ENCODE measurements at regions not wholly inside any gene's neighbourhood (a gene's known extent, or its start where the extent isn't known, plus 50 kb on each side); places are given as distances from the start of the nearest gene placed in this dataset.

GRCh38 chr4:126959056-126959745 is 673.6 kb upstream of the INTU start (continued):
- no peak for TF ChIP-seq ZNF70 (CRISPR knock-in tag; IDR thresholded peaks at IDR 0.05)

GRCh38 chr4:126960760-126961159 is 672.0 kb upstream of the INTU start:
- TF ChIP-seq CSDC2 (CRISPR knock-in tag; IDR thresholded peaks at IDR 0.05), result no peak
- no peak for TF ChIP-seq TOX (CRISPR knock-in tag; IDR thresholded peaks at IDR 0.05; ENCODE audit: borderline replicate concordance)
- no peak for TF ChIP-seq ZFP3 (CRISPR knock-in tag; IDR thresholded peaks at IDR 0.05)
- TF ChIP-seq GLIS3 (CRISPR knock-in tag; IDR thresholded peaks at IDR 0.05), result no peak
- TF ChIP-seq ZFP30 (CRISPR knock-in tag; IDR thresholded peaks at IDR 0.05), result no peak
- no peak for TF ChIP-seq ISL1 (CRISPR knock-in tag; IDR thresholded peaks at IDR 0.05)
- TF ChIP-seq ARNTL (CRISPR knock-in tag; IDR thresholded peaks at IDR 0.05; ENCODE audit: borderline replicate concordance, low read depth), result no peak
- no peak for ATAC-seq

GRCh38 chr4:126961661-126962060 is 671.1 kb upstream of the INTU start:
- ATAC-seq, result no peak
- TF ChIP-seq ZFP3 (CRISPR knock-in tag; IDR thresholded peaks at IDR 0.05), result no peak
- TF ChIP-seq PATZ1 (CRISPR knock-in tag; IDR thresholded peaks at IDR 0.05; ENCODE audit: borderline replicate concordance), result no peak
- TF ChIP-seq, protein P1, sequence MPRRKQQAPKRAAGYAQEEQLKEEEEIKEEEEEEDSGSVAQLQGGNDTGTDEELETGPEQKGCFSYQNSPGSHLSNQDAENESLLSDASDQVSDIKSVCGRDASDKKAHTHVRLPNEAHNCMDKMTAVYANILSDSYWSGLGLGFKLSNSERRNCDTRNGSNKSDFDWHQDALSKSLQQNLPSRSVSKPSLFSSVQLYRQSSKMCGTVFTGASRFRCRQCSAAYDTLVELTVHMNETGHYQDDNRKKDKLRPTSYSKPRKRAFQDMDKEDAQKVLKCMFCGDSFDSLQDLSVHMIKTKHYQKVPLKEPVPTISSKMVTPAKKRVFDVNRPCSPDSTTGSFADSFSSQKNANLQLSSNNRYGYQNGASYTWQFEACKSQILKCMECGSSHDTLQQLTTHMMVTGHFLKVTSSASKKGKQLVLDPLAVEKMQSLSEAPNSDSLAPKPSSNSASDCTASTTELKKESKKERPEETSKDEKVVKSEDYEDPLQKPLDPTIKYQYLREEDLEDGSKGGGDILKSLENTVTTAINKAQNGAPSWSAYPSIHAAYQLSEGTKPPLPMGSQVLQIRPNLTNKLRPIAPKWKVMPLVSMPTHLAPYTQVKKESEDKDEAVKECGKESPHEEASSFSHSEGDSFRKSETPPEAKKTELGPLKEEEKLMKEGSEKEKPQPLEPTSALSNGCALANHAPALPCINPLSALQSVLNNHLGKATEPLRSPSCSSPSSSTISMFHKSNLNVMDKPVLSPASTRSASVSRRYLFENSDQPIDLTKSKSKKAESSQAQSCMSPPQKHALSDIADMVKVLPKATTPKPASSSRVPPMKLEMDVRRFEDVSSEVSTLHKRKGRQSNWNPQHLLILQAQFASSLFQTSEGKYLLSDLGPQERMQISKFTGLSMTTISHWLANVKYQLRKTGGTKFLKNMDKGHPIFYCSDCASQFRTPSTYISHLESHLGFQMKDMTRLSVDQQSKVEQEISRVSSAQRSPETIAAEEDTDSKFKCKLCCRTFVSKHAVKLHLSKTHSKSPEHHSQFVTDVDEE (CRISPR knock-in tag; IDR thresholded peaks at IDR 0.05), result no peak
- no peak for TF ChIP-seq PPARA (CRISPR knock-in tag; IDR thresholded peaks at IDR 0.05; ENCODE audit: borderline replicate concordance)
- no peak for TF ChIP-seq CSDC2 (CRISPR knock-in tag; IDR thresholded peaks at IDR 0.05)
- TF ChIP-seq ZC3H10 (CRISPR knock-in tag; IDR thresholded peaks at IDR 0.05), result no peak
- TF ChIP-seq ISL1 (CRISPR knock-in tag; IDR thresholded peaks at IDR 0.05), result no peak
- no peak for TF ChIP-seq ZNF8 (CRISPR knock-in tag; IDR thresholded peaks at IDR 0.05)
- no peak for TF ChIP-seq CSRNP3 (CRISPR knock-in tag; IDR thresholded peaks at IDR 0.05)
- no peak for TF ChIP-seq ZFP30 (CRISPR knock-in tag; IDR thresholded peaks at IDR 0.05)
- TF ChIP-seq ZNF565 (CRISPR knock-in tag; conservative IDR thresholded peaks at IDR 0.05; ENCODE audit: low read depth), result no peak
- no peak for TF ChIP-seq TCF4 (CRISPR knock-in tag; IDR thresholded peaks at IDR 0.05; ENCODE audit: borderline replicate concordance)
- no peak for TF ChIP-seq RARB (CRISPR knock-in tag; IDR thresholded peaks at IDR 0.05)
- TF ChIP-seq ZNF70 (CRISPR knock-in tag; IDR thresholded peaks at IDR 0.05), result no peak

DNA sequence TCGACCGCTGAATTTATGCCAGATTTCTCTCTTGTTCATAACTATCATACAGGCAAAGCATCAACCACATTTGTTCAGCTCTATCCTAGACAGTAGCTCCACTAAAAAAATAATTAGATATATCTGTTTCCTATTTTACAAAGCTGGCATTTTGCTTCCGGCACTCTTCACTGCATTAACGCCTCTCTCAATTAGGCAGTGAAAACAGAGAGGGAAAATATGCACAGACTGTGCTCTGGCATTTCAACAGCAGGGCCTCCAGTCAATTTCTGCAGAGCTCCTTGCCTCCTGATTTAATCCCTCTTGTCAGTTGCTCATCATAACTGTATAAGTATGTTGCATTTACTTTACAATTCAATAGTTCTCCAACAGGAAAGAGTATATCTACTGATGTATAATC is 666.9 kb upstream of the INTU start:
- TF ChIP-seq CSDC2 (CRISPR knock-in tag; IDR thresholded peaks at IDR 0.05), result no peak
- no peak for TF ChIP-seq ESRRG (CRISPR knock-in tag; IDR thresholded peaks at IDR 0.05)
- no peak for ATAC-seq

GRCh38 chr4:126969360-126970235 is 663.2 kb upstream of the INTU start:
- ATAC-seq, result no peak
- TF ChIP-seq TOX (CRISPR knock-in tag; IDR thresholded peaks at IDR 0.05; ENCODE audit: borderline replicate concordance) (no peak), PATZ1 (CRISPR knock-in tag; IDR thresholded peaks at IDR 0.05; ENCODE audit: borderline replicate concordance) (no peak), SNAI2 (CRISPR knock-in tag; IDR thresholded peaks at IDR 0.05) (no peak), ZNF8 (CRISPR knock-in tag; IDR thresholded peaks at IDR 0.05) (no peak), ZFP30 (CRISPR knock-in tag; IDR thresholded peaks at IDR 0.05) (no peak), ARNTL (CRISPR knock-in tag; IDR thresholded peaks at IDR 0.05; ENCODE audit: borderline replicate concordance, low read depth) (no peak), ZFP3 (CRISPR knock-in tag; IDR thresholded peaks at IDR 0.05) (no peak), RARB (CRISPR knock-in tag; IDR thresholded peaks at IDR 0.05) (no peak), ZNF565 (CRISPR knock-in tag; conservative IDR thresholded peaks at IDR 0.05; ENCODE audit: low read depth) (no peak), CSDC2 (CRISPR knock-in tag; IDR thresholded peaks at IDR 0.05) (no peak), GLIS3 (CRISPR knock-in tag; IDR thresholded peaks at IDR 0.05) (no peak)
- TF ChIP-seq, protein P2, sequence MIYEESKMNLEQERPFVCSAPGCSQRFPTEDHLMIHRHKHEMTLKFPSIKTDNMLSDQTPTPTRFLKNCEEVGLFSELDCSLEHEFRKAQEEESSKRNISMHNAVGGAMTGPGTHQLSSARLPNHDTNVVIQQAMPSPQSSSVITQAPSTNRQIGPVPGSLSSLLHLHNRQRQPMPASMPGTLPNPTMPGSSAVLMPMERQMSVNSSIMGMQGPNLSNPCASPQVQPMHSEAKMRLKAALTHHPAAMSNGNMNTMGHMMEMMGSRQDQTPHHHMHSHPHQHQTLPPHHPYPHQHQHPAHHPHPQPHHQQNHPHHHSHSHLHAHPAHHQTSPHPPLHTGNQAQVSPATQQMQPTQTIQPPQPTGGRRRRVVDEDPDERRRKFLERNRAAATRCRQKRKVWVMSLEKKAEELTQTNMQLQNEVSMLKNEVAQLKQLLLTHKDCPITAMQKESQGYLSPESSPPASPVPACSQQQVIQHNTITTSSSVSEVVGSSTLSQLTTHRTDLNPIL (CRISPR knock-in tag; IDR thresholded peaks at IDR 0.05; ENCODE audit: low read depth), result no peak
- TF ChIP-seq, protein P3, sequence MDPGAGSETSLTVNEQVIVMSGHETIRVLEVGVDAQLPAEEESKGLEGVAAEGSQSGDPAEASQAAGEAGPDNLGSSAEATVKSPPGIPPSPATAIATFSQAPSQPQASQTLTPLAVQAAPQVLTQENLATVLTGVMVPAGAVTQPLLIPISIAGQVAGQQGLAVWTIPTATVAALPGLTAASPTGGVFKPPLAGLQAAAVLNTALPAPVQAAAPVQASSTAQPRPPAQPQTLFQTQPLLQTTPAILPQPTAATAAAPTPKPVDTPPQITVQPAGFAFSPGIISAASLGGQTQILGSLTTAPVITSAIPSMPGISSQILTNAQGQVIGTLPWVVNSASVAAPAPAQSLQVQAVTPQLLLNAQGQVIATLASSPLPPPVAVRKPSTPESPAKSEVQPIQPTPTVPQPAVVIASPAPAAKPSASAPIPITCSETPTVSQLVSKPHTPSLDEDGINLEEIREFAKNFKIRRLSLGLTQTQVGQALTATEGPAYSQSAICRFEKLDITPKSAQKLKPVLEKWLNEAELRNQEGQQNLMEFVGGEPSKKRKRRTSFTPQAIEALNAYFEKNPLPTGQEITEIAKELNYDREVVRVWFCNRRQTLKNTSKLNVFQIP (CRISPR knock-in tag; IDR thresholded peaks at IDR 0.05; ENCODE audit: borderline replicate concordance, low read depth), result no peak
